ENCODE measurements at regions not wholly inside any gene's neighbourhood (a gene's known extent, or its start where the extent isn't known, plus 50 kb on each side); places are given as distances from the start of the nearest gene placed in this dataset.
"Not testable (repeated sequence)": the region's sequence is repeated elsewhere in the genome, so short reads cannot be mapped to it uniquely, and the experiment has no call there.

DNA sequence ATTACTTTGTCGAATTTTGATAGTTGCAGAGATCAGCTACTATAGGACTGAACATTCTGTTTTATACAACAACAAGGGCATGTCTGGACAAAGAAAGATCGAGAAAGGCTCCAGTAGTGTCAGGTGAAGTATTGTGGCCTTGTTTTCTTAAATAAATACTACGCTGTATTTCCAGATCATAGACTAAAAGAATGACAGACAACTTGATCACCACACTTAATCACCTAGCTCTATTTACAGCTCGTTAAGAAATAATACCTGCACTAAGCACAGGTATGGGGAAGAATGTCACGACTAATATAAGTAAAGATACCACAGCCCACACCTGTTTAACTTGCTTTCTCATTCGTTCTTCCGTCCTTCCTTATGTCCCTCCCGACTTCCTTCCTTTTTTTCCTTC lies 269.2 kb downstream of the HGF start:
- Mint-ChIP-seq H3K4me1 (ENCODE audit: low read depth) (no peaks in the 10 kb centered on the region), H3K36me3 (ENCODE audit: low read depth) (no peaks in the 10 kb centered on the region), H3K4me3 (no peak overlapping the region), H3K27me3 (ENCODE audit: low read depth) (no peaks in the 10 kb centered on the region), H3K9me3 (no peaks in the 10 kb centered on the region), H3K27ac (no peak overlapping the region)
- no peak for DNase-seq (ENCODE audit: low spot score)

GRCh38 chr7:81499262-81500116 lies 270.4 kb downstream of the HGF start:
- DNase-seq (ENCODE audit: low spot score) = no peak

DNA sequence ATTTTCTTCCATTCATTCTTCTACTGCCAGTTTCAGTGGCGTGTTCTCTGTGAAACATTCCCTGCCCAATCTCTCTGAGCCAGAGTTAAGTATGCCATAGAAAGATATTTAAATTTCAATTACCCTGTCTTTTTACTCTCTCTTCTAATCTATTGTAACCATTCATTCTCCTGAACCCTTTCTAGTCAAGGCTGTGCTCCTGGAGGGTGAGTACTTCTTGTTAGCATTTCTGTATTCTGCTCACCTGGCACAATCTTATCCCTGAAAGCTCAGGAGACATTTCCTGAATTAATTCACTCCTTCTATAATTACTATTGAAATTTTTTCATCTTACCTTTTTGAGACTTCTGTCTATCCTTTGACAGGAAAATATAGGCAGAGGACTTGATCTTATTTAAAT lies 271.7 kb downstream of the HGF start:
- H3K36me3 Mint-ChIP-seq (ENCODE audit: low read depth) = no peaks in the 10 kb centered on the region
- no peak overlapping the region for H3K27ac Mint-ChIP-seq
- no peak overlapping the region for H3K4me3 Mint-ChIP-seq
- no peaks in the 10 kb centered on the region for H3K4me1 Mint-ChIP-seq (ENCODE audit: low read depth)
- no peaks in the 10 kb centered on the region for H3K27me3 Mint-ChIP-seq (ENCODE audit: low read depth)
- no peak for DNase-seq (ENCODE audit: low spot score)
- H3K9me3 Mint-ChIP-seq = no peaks in the 10 kb centered on the region

More at GRCh38 chr7:81499262-81500116, 270.4 kb downstream of the HGF start:
- no peak overlapping the region for H3K4me3 Mint-ChIP-seq
- no peak overlapping the region for H3K27ac Mint-ChIP-seq
- no peaks in the 10 kb centered on the region for H3K27me3 Mint-ChIP-seq (ENCODE audit: low read depth)
- no peaks in the 10 kb centered on the region for H3K36me3 Mint-ChIP-seq (ENCODE audit: low read depth)
- H3K4me1 Mint-ChIP-seq (ENCODE audit: low read depth) = no peaks in the 10 kb centered on the region
- H3K9me3 Mint-ChIP-seq = no peaks in the 10 kb centered on the region

- Mint-ChIP-seq H3K4me3 (no peak overlapping the region), H3K36me3 (ENCODE audit: low read depth) (no peaks in the 10 kb centered on the region), H3K4me1 (ENCODE audit: low read depth) (no peaks in the 10 kb centered on the region), H3K9me3 (no peaks in the 10 kb centered on the region), H3K27ac (no peak overlapping the region), H3K27me3 (ENCODE audit: low read depth) (no peaks in the 10 kb centered on the region)
- DNase-seq (ENCODE audit: low spot score) = no peak
These were observed 276.9 kb downstream of the HGF start for GRCh38 chr7:81492910-81493309.

GRCh38 chr7:81492240-81492639 lies 277.6 kb downstream of the HGF start:
- H3K27ac Mint-ChIP-seq = no peak overlapping the region
- DNase-seq (ENCODE audit: low spot score) = no peak
- no peak overlapping the region for H3K4me3 Mint-ChIP-seq
- no peaks in the 10 kb centered on the region for H3K27me3 Mint-ChIP-seq (ENCODE audit: low read depth)
- H3K9me3 Mint-ChIP-seq = no peaks in the 10 kb centered on the region
- no peaks in the 10 kb centered on the region for H3K36me3 Mint-ChIP-seq (ENCODE audit: low read depth)
- H3K4me1 Mint-ChIP-seq (ENCODE audit: low read depth) = no peaks in the 10 kb centered on the region

- no peak for DNase-seq (ENCODE audit: low spot score)
- Mint-ChIP-seq H3K4me3 (no peak overlapping the region), H3K9me3 (no peaks in the 10 kb centered on the region), H3K27me3 (ENCODE audit: low read depth) (no peaks in the 10 kb centered on the region), H3K27ac (no peak overlapping the region), H3K4me1 (ENCODE audit: low read depth) (no peaks in the 10 kb centered on the region), H3K36me3 (ENCODE audit: low read depth) (no peaks in the 10 kb centered on the region)
These were observed 278.3 kb downstream of the HGF start for GRCh38 chr7:81491573-81491972.

DNA sequence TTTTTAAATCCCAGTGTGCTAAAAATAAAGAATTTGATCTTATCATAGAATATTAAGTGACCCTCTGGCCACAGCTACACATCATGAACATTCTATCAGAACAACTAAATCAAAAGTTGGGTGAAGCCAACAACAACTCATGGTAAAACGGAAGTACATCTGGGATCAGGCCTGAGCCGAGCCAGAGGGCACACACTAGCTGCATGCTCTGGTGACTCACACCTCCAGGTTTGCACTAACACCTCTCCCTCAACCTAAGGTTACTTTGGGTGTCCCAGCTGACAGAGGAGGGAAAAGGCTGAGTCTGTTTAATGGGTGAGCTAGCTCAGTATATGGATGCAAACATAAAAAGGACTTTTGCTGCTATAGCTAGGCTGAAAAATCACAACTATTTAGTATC lies 281.6 kb downstream of the HGF start:
- H3K4me1 Mint-ChIP-seq (ENCODE audit: low read depth) = no peaks in the 10 kb centered on the region
- H3K36me3 Mint-ChIP-seq (ENCODE audit: low read depth) = no peaks in the 10 kb centered on the region
- H3K9me3 Mint-ChIP-seq = no peaks in the 10 kb centered on the region
- H3K27me3 Mint-ChIP-seq (ENCODE audit: low read depth) = no peaks in the 10 kb centered on the region
- H3K27ac Mint-ChIP-seq = no peak overlapping the region
- H3K4me3 Mint-ChIP-seq = no peak overlapping the region
- DNase-seq (ENCODE audit: low spot score) = no peak

GRCh38 chr7:81487516-81487915 lies 282.3 kb downstream of the HGF start:
- Mint-ChIP-seq H3K27me3 (ENCODE audit: low read depth) (no peaks in the 10 kb centered on the region), H3K4me1 (ENCODE audit: low read depth) (no peaks in the 10 kb centered on the region), H3K9me3 (no peaks in the 10 kb centered on the region), H3K4me3 (no peak overlapping the region), H3K36me3 (ENCODE audit: low read depth) (no peaks in the 10 kb centered on the region), H3K27ac (no peak overlapping the region)
- DNase-seq (ENCODE audit: low spot score) = no peak

- Mint-ChIP-seq H3K27ac (no peak overlapping the region), H3K9me3 (no peaks in the 10 kb centered on the region), H3K4me1 (ENCODE audit: low read depth) (no peaks in the 10 kb centered on the region), H3K4me3 (no peak overlapping the region), H3K27me3 (ENCODE audit: low read depth) (no peaks in the 10 kb centered on the region), H3K36me3 (ENCODE audit: low read depth) (no peaks in the 10 kb centered on the region)
- DNase-seq (ENCODE audit: low spot score) = no peak
These were observed 285.6 kb downstream of the HGF start for GRCh38 chr7:81484261-81484660.

- H3K9me3 Mint-ChIP-seq = no peaks in the 10 kb centered on the region
- no peaks in the 10 kb centered on the region for H3K36me3 Mint-ChIP-seq (ENCODE audit: low read depth)
- H3K27ac Mint-ChIP-seq = no peak overlapping the region
- no peak for DNase-seq (ENCODE audit: low spot score)
- H3K27me3 Mint-ChIP-seq (ENCODE audit: low read depth) = no peaks in the 10 kb centered on the region
- no peak overlapping the region for H3K4me3 Mint-ChIP-seq
- H3K4me1 Mint-ChIP-seq (ENCODE audit: low read depth) = no peaks in the 10 kb centered on the region
These were observed 287.2 kb downstream of the HGF start for GRCh38 chr7:81482600-81483186.

DNA sequence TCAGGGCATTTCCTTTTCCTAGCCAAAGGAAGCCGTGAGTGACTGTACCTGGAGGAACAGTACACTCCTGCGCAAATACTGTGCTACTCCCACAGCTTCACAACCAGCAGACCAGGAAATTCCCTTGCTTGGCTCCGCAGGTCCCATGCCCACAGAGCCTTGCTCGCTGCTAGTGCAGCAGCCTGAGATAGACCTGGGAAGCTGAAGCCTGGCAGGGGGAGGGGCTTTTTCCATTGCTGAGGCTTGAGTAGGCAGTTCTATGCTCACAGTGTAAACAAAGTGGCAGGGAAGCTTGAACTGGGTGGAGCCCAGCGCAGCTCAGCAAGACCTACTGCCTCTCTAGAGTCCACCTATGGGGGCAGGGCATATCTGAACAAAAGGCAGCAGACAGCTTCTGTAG lies 291.2 kb downstream of the HGF start:
- Mint-ChIP-seq H3K4me3 (no peak overlapping the region), H3K27me3 (ENCODE audit: low read depth) (no peaks in the 10 kb centered on the region), H3K9me3 (no peaks in the 10 kb centered on the region), H3K4me1 (ENCODE audit: low read depth) (no peaks in the 10 kb centered on the region), H3K27ac (no peak overlapping the region), H3K36me3 (ENCODE audit: low read depth) (no peaks in the 10 kb centered on the region)
- no peak for DNase-seq (ENCODE audit: low spot score)

GRCh38 chr7:81478201-81478600 lies 291.6 kb downstream of the HGF start:
- not testable (repeated sequence) for H3K27ac Mint-ChIP-seq; H3K4me1 Mint-ChIP-seq (ENCODE audit: low read depth); H3K9me3 Mint-ChIP-seq; H3K4me3 Mint-ChIP-seq; DNase-seq (ENCODE audit: low spot score); H3K27me3 Mint-ChIP-seq (ENCODE audit: low read depth); H3K36me3 Mint-ChIP-seq (ENCODE audit: low read depth)

DNA sequence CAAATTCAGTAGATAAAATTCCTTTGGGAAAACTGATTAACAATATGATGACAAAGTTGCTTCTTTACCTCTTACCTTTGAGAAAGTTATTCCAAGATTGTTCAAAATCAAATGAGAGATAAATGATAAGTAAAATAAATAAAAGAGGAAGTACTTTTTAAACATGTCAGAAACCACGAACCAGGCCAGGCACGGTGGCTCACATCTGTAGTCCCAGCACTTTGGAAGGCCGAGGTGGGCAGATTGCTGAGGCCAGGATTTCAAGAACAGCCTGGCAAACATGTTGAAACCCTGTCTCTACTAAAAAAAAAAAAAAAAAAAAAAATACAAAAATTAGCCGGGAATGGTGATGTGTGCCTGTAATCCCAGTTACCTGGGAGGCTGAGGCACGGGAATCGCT lies 296.6 kb downstream of the HGF start:
- Mint-ChIP-seq H3K9me3 (no peaks in the 10 kb centered on the region), H3K36me3 (ENCODE audit: low read depth) (no peaks in the 10 kb centered on the region)

DNA sequence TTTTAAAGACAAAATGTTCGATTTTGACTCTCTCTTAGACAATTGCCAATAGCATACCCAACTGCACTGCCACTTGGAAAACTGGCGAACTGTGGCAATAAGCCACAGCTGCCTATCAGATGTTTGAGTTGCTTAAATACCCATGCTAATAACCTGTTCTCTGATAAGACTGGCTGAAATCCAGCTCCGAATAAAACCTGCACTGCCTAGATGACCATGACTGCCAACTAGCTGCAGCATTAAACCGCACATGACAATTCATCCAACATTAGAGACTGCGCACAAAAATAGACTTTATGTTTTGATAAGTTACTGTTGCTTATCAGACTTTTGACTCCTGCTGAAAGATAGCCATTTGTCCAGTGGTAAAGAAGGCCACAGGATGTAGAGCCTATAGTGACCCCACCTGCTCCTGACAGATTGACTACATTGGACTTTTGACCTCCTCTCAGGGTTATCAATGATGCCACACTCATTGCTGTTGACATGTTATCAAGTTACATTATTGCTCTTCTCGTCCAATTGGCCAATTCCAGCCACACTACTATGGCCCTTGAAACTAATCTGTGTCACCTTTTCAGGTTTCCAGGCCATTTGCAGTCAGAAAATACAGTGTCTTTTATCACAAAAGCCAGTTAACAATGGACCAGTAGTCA lies 299.0 kb downstream of the HGF start:
- no peaks in the 10 kb centered on the region for H3K36me3 Mint-ChIP-seq (ENCODE audit: low read depth)
- no peak for DNase-seq (ENCODE audit: low spot score)
- H3K4me1 Mint-ChIP-seq (ENCODE audit: low read depth) = no peaks in the 10 kb centered on the region
- no peaks in the 10 kb centered on the region for H3K9me3 Mint-ChIP-seq
- no peaks in the 10 kb centered on the region for H3K27me3 Mint-ChIP-seq (ENCODE audit: low read depth)
- H3K27ac Mint-ChIP-seq = no peak overlapping the region
- H3K4me3 Mint-ChIP-seq = no peak overlapping the region

More for the DNA sequence above, 296.6 kb downstream of the HGF start:
- Mint-ChIP-seq H3K4me3 (no peak overlapping the region), H3K4me1 (ENCODE audit: low read depth) (no peaks in the 10 kb centered on the region), H3K27me3 (ENCODE audit: low read depth) (no peaks in the 10 kb centered on the region), H3K27ac (no peak overlapping the region)
- no peak for DNase-seq (ENCODE audit: low spot score)

Measured in T-helper 2 cell treated with Interferon-gamma antibody and Interleukin-4, amounts not matched to agents 5 μg/mL and 100 μg/mL, for 36 hours (primary cell).